GM18499 (cell line): ENCODE measurements at regions not wholly inside any gene's neighbourhood (a gene's known extent, or its start where the extent isn't known, plus 50 kb on each side); places are given as distances from the start of the nearest gene placed in this dataset.
"Not testable (repeated sequence)": the region's sequence is repeated elsewhere in the genome, so short reads cannot be mapped to it uniquely, and the experiment has no call there.

Experiments
- ATAC-seq: cut with Tn5 transposase; IDR thresholded peaks from one replicate; pipeline ENCODE4 v1.9.1; 2021; ENCODE audit warnings: moderate number of reproducible peaks; ENCODE audit not compliant: insufficient read depth, unreplicated experiment

DNA sequence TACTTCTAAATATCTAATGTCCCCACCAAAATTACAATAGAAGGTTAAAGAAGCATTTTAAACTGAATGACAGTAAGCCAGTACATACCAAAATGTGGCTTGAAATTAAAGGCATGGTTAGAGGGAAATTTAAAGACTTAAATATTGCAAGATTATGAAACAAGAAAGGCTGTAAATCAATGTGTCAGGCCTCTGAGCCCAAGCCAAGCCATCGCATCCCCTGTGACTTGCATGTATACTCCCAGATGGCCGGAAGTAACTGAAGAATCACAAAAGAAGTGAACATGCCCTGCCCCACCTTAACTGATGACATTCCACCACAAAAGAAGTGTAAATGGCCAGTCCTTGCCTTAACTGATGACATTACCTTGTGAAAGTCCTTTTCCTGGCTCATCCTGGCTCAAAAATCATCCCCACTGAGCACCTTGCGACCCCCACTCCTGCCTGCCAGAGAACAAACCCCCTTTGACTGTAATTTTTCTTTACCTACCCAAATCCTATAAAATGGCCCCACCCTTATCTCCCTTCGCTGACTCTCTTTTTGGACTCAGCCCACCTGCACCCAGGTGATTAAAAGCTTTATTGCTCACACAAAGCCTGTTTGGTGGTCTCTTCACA lies 132.4 kb upstream of the ADCY2 start:
- not testable (repeated sequence) for ATAC-seq

DNA sequence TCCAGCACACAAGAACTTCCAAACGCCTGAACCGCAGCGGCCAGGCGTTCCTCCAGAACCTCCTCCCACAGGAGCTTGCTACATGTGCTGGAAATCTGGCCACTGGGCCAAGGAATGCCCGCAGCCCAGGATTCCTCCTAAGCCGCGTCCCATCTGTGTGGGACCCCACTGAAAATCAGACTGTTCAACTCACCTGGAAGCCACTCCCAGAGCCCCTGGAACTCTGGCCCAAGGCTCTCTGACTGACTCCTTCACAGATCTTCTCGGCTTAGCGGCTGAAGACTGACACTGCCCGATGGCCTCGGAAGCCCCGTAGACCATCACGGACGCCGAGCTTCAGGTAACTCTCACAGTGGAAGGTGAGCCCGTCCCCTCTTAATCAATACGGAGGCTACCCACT lies 130.2 kb upstream of the ADCY2 start:
- ATAC-seq: not testable (repeated sequence)

DNA sequence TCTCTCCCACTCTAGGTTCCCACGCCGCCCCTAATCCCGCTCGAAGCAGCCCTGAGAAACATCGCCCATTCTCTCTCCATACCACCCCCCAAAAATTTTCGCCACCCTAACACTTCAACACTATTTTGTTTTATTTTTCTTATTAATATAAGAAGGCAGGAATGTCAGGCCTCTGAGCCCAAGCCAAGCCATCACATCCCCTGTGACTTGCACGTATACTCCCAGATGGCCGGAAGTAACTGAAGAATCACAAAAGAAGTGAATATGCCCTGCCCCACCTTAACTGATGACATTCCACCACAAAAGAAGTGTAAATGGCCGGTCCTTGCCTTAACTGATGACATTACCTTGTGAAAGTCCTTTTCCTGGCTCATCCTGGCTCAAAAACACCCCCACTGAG lies 127.2 kb upstream of the ADCY2 start:
- ATAC-seq: not testable (repeated sequence)

DNA sequence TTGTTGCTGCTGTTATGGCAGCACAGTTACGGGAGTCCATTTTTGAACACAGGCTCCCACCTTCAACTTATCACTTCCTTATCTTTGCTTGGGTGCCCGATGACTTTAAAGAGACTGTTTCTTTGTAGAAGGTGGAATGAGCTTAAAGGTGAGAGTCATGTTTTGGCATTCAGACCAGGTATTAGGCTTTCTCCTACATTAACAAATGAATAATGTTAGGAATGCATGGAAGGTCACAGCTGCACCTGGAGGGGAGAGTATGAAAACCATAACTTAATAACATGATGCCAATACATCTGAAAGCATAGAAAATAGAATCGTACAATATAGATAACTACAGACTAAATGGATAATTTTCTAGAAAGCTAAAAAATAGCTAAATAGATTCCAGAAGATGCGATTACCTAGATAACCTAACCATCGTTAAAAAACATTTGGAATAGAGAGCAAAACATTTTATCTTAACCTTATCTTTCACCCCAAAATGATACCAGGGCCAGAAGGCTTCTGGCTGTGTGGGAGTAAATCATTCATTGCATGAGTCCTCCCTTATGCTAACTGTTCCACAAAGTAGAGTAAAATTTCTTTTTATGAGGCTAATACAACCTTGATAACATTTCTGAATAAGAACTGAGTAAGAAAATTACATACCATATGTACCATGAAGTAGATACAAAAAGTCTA lies 126.2 kb upstream of the ADCY2 start:
- ATAC-seq: no peak

DNA sequence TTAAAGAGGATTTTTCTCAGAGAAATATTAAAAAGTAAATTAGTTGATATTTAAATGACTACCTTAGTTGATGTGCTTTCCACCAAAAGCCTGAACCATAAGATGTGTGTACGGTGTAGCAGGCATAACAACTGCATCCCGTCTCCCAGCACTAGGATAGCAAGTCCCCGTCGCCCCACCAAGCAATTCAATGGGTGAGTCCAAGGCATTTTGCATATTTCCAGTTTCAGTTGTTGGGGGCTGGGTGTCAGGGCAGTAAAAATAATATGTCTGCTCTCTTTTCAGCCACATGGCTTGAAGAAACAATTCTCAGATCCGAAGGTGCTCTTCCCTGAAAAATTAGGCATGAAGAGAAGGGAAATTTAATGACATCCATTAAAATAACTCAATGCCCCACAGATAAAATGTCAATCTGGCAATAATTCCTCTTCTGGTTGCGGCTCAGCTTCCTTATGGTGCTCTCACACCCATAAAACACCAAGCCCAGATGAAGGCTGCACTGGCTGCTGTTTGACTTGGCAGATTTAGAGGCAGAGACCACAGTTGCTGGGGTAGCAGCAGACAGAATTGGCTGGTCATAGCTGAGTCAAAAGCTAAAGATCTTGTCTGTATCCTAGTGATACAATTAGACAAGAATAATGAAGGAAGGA lies 124.4 kb upstream of the ADCY2 start:
- no peak for ATAC-seq

DNA sequence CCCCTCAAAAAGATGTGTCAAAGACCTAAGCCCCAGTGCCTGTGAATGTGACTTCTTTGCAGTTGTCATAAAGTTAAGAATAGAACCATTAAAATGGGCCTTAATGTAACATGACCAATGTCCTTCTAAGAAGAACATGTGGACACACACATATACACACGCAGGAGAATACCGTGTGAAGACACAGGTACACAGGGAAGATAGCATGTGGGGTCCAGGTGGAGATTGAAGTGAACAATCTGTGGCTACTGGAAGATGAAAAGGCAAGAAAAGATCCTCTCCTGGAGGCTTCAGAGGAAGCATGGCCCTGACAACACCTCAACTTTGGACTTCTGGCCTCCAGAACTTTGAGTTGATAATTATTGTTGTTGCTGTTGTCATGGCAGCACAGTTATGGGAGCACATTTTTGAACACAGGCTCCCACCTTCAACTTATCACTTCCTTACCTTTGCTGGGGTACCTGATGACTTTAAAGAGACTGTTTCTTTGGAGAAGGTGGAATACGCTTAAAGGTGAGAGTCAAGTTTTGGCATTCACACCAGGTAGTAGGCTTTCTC lies 123.5 kb upstream of the ADCY2 start:
- ATAC-seq: no peak

DNA sequence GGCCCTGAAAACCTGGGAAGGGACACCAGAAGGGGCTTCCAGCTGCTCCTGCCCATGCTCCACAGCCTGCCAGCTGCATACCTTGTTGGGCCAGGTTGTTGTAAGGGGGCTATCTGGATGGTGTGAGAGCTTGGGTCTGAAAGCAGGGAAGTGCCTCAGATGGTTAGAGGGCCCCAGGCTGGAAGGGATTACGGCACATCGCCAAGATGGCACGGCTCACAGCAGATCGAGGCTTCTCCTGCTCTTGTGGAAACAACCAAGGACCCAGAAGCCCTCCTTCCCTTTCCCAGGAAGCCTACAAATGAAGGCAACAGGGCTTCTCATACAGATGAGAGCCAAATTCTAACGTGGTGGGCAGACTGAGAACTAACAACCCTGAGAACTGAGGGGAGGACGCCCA lies 121.7 kb upstream of the ADCY2 start:
- ATAC-seq: no peak

DNA sequence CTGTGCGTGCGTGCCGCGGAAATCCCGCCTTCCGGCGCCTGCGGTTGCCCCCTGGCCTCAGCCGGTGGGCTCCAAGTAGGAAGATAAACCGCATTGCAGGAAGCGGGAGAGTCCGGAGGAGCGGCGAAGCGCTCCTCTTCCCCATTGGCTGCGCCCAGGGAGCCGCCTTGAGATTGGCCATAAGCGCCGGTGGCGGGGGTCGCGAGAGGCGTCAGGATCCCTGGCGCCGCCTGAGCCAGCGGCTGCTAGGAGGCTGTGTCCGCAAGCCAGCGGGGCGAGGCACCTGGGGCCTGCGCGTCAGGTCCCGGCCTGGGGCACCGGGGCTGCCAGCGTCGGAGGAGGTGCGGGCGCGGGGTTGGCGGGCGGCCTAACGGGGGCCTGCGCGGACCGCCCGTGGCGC lies 106.3 kb upstream of the ADCY2 start:
- ATAC-seq: not testable (repeated sequence)

DNA sequence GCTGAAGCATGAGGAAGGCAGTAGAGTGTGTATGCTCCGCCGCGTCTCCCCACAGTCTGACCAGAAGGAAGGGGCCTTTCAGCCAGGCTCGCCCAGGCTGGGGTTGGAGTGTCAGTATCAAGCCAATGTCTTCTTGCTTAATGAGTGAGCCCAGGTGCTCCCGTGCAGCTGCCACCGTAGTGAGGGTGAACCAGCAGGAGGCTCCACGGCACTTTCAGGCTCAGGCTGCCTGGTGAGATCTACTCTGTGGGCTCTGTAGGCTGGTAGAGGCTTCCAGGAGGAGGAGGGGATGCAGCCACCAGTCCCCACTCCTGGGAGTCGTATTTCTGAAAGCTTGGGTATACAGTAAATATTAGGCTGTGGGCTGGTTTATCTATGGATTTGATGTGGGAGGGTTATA lies 98.1 kb upstream of the ADCY2 start:
- ATAC-seq: not testable (repeated sequence)

DNA sequence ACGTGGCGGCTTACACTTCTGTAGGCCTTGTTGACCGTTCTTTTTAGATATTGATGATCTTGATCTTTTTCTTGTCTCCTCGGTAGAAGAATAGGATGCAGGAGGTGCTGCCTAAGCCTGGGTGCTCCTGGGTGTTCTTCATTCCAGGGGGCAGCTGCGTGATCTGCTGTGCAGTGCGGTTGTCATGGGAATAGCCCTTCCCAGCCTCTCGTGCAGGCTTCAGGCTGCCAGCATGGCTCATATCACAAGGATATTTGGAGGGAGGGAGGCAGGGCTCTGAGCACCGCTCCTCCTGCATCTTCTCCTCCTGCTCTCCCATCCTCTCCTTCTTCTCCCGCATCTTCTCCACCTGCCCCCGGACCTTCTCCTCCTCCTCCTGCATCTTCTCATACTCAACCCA lies 96.2 kb upstream of the ADCY2 start:
- not testable (repeated sequence) for ATAC-seq

DNA sequence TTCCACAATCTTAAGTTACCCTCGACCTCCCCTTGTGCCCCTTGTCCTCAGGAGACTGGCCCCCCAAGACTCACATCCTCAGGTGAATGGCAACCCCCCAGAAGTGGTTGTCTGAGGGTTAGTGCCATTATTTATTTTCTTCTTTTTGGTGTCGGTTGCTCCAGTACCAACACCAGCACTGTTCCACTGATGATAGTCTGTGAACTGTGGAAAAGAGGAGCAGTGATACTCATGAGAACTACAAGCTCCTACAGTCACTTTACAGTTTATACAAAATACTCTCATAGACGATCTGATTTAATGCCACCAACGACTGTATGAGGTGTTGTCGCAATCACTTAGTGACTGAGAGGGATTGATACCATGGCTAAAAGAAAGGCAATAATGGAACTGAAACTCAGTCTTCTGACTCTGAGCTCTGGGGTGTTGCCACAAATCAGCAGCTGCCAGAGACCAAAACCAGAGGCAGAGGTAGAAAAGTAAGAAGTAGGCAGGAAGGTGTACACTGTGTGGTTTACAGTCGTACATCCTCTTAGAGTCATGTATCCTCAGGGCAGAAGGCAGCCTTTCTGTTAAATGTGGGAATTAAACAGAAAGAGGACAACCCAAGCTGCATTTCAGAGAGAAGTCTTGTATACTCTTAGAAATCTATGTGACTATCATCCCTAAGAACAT lies 90.8 kb upstream of the ADCY2 start:
- not testable (repeated sequence) for ATAC-seq

DNA sequence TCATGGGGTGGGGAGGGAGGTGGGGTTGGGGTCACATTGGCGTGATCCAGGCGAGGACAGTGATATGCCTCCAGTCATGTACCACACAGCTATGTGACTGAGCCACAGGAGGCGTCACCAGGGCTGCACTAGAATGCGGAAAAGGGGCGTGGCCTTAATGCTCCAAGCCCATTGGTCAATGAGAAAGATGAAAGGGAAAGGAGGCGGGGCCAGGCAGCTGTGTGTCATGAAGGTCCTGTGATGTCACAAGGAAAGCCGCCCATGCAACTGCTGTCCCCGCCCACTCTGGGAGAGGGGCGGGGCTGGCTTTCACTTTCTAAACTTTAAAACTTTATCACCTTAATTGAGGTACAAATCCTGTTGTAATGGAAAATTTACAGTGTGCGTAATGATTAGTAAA lies 89.4 kb upstream of the ADCY2 start:
- not testable (repeated sequence) for ATAC-seq

DNA sequence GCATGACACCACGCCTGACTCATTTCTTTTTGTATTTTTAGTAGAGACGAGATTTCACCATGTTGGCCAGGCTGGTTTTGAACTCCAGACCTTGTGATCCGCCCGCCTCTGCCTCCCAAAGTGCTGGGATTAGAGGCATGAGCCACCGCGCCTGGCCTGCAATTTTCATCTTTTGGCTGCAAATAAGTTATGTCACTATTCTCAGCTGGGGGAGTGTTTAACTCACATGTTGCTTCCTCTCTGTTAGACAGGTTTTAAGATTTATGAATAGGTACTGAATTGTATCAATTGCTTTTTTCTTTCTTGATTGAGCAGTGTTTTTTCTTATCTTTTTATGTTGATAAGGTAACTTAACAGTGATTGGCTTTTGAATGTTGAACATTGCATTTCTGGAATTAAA lies 88.2 kb upstream of the ADCY2 start:
- ATAC-seq: not testable (repeated sequence)

DNA sequence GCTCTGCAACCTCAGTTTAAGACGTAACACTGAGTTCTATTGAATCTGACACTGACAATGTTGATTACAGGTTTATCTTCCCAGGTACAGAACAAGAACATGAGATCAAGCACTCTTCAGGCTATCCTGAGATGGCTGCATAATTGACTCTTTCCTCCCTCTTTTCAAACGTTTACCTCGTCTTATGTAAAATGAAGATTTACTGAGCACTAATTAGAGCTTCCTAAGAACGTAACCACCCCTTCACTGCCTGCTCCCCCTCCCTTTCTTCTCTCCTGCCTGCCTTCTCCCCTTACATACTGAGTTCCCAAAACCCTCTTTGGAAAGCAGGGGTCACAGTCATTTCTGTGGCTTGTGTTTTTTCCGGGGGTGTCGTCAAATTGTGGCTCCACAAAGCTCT lies 86.2 kb upstream of the ADCY2 start:
- ATAC-seq: not testable (repeated sequence)

DNA sequence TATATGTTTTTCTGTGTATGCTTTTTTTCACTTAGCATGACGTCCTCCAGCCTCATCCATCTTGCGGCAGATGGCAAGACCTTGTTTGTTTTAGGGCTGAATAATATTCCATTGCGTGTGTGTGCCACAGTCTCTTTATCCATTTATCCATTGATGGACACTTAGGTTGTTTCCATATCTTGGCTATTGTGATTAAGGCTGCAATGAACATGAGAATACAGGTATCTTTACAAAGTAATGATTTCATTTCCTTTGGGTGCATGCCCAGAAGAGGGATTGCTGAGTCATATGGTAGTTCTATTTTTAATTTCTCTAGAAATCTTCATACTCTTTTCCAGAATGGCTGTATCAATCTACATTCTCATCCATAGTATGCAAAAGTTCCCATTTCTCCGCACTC lies 85.3 kb upstream of the ADCY2 start:
- not testable (repeated sequence) for ATAC-seq

DNA sequence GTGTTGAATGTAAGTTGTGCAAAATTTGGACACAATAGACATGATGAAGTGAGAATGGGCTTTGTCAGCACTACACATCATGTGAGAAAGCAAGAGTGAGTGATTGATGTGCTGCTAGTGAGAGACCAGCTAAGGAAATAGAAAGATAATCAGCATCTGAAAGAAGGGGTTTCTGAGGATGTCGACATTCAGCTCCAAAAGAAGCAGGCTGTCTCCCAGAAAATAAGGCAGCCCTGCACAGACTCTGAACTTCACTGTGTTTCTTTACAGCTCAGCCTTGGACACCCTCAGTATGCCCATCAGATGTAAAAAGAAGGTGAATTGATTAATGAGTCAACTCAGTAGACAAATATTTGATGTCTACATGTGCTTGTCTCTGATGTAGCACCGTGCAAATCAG lies 80.8 kb upstream of the ADCY2 start:
- ATAC-seq: no peak

DNA sequence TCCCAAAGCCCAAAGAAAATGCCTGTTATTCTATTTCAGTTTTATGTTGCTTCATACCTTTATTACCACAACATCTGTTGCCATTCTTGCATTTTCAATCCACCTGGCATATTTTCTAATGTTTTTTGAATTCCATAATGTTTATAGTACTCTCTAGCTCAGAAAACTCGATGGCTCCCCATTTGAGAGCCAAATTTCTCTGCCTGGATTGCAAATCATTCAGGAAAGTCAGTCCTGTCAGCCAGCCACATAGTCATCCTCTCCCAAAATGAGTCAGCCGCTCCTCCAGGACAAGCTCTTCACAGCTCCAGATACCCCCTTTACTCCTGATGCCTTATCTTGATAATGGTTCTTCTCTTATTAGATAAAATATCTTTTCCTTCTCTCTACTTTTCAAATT lies 78.2 kb upstream of the ADCY2 start:
- ATAC-seq: no peak

DNA sequence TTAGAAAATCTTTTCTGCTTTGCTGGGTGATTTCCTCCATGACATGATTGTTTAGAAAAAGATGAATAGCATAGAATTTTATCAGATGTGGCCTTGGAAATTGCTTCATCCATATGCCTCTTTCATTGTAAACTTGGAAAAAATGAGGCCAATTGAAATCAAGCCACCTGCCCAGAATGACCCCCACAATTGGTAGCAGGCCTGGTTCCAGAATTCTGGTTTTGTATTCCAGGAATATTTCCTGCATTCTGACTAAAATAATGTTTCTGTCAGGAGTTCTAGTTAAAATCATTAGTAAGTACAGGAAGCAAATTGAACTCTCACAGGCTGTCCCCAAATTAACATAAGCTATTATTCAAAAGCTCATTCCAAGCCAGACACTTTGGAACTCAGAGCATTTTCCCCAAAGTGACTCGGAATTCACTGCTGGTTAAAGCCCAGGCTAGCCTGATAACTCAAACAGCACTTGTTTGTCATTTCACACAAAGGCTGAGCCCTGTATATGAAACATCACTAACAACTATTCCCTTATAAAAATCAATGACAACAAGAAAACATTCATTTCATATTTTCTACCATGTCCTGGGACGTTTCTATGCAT lies 75.1 kb upstream of the ADCY2 start:
- ATAC-seq: no peak

DNA sequence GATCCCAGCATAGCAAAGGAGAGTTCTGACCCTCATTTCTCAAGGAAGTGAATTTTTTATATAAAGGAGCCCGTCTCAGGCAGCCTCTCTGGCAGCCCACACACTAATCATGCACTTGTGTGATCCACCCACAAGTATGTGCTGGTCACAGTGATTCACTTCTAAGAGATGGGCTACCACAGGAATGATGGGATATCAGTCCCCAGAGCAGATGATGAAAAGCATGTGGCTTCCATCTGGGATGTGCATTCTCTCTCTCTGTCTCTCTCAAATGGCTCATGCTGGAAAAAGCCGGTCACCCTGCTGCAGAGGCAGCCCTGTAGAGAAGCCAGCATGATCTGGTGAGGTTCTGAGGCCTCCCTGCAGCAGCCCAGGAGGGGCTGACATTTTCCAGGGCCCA lies 74.2 kb upstream of the ADCY2 start:
- ATAC-seq: no peak

DNA sequence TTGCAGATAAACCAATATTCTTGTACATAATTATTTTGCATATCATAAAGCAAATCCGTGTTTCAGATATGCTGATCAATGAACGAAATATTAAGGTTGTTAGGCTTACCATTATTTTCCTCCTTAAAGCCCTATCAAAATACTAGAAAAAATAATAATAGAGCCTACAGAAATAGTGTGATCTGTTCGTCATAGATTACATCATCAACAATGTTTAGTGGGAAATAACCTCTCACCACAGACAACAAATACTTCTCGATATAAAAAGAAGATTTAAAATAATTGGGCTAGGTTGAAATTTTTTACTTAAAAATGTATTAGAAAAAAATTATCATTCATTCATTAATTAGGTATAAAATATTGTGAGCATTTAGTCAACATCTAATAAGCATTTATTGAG lies 71.0 kb upstream of the ADCY2 start:
- no peak for ATAC-seq
